ENCODE measurements at regions not wholly inside any gene's neighbourhood (a gene's known extent, or its start where the extent isn't known, plus 50 kb on each side); places are given as distances from the start of the nearest gene placed in this dataset.
A peak's percentile ranks its signal among the peaks of the same experiment; 100 is the strongest.

DNA sequence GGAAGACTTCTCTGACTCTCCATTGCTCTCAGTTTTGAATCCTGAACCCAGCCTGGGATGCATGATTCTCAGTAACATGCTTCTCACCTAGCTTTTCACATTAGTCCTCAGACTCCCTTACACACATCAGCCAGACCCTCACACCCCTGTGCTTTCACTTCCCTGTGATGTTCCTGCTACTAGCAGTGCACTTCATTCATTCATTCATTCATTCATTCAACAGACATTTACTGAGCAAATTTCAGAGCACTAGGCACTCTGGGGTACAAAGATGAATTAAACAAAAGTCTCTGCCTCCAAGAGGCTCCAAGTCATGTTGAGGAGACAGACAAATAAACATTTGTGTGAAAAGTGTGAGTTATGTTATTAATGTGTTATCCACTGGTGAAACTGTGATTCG is 145.2 kb downstream of the RXFP2 start:
- no peaks in the 10 kb centered on the region for H3K9me3 ChIP-seq (ENCODE audit: control insufficient read depth, insufficient read depth, low read depth, low read length)
- H3K36me3 ChIP-seq (ENCODE audit: control insufficient read depth in 2 of 2, insufficient read depth in 1 of 2, low read length in 2 of 2) = no peaks in the 10 kb centered on the region
- no peak for TF ChIP-seq GLIS1 (tag by site-specific recombination; IDR thresholded peaks at IDR 0.05)
- TF ChIP-seq ZNF664 (tag by site-specific recombination; IDR thresholded peaks at IDR 0.05) = no peak
- TF ChIP-seq YY2 (tag by site-specific recombination; IDR thresholded peaks at IDR 0.05) = no peak
- TF ChIP-seq ZNF24 (tag by site-specific recombination; IDR thresholded peaks at IDR 0.05) = peak; percentile 33; the same call in 1 of the 2 replicates
- H3K27ac ChIP-seq (ENCODE audit: extremely low read depth, low read depth, low read length) = no peak overlapping the region
- ChIA-PET POLR2A (no interaction called here), CTCF (no interaction called here)
- H3K4me1 ChIP-seq (ENCODE audit: control insufficient read depth, insufficient read depth, low read length) = no peaks in the 10 kb centered on the region
- no peak overlapping the region for H3K4me3 ChIP-seq (ENCODE audit: low read depth, low read length)

DNA sequence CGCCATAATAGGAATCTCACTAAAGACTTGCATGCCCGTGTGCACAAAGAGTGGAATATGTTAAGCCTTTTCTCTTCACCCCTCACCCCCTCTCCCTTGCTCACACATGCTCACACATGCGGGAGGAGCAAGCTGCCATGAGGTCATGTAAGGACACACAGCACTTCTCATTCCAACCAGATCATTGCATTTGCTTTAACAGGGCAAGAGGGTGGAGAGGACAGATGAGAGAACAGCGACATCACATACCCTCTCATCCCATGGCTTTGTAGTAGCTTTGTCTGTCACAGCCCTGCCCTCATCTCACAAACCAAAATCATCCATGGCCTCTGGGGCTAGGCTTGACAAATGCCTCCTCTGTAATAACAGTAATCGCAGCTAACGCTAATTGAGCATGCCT is 145.6 kb upstream of the FRY start:
- Histone ChIP-seq H3K9me3 (ENCODE audit: control insufficient read depth, insufficient read depth, low read depth, low read length) (no peaks in the 10 kb centered on the region), H3K4me1 (ENCODE audit: control insufficient read depth, insufficient read depth, low read length) (no peaks in the 10 kb centered on the region), H3K36me3 (ENCODE audit: control insufficient read depth in 2 of 2, insufficient read depth in 1 of 2, low read length in 2 of 2) (no peaks in the 10 kb centered on the region), H3K4me3 (ENCODE audit: low read depth, low read length) (no peak overlapping the region), H3K27ac (ENCODE audit: extremely low read depth, low read depth, low read length) (no peak overlapping the region)
- POLR2A ChIA-PET = no interaction called here
- CTCF ChIA-PET = interaction anchor here (0.9 to 1.6 kb wide), 2 partner anchors 24 to 61 kb away, joined by 3 to 5 read pairs; no protein-coding TSS in a partner anchor
- no peak for TF ChIP-seq ZBTB8A (tag by site-specific recombination; IDR thresholded peaks at IDR 0.05)
- TF ChIP-seq ZSCAN23 (tag by site-specific recombination; IDR thresholded peaks at IDR 0.05) = no peak
- no peak for TF ChIP-seq ZNF354C (tag by site-specific recombination; IDR thresholded peaks at IDR 0.05; ENCODE audit: borderline replicate concordance, low read depth)
- no peak for TF ChIP-seq SCRT1 (tag by site-specific recombination; IDR thresholded peaks at IDR 0.05; ENCODE audit: borderline replicate concordance)
- TF ChIP-seq, protein P1, sequence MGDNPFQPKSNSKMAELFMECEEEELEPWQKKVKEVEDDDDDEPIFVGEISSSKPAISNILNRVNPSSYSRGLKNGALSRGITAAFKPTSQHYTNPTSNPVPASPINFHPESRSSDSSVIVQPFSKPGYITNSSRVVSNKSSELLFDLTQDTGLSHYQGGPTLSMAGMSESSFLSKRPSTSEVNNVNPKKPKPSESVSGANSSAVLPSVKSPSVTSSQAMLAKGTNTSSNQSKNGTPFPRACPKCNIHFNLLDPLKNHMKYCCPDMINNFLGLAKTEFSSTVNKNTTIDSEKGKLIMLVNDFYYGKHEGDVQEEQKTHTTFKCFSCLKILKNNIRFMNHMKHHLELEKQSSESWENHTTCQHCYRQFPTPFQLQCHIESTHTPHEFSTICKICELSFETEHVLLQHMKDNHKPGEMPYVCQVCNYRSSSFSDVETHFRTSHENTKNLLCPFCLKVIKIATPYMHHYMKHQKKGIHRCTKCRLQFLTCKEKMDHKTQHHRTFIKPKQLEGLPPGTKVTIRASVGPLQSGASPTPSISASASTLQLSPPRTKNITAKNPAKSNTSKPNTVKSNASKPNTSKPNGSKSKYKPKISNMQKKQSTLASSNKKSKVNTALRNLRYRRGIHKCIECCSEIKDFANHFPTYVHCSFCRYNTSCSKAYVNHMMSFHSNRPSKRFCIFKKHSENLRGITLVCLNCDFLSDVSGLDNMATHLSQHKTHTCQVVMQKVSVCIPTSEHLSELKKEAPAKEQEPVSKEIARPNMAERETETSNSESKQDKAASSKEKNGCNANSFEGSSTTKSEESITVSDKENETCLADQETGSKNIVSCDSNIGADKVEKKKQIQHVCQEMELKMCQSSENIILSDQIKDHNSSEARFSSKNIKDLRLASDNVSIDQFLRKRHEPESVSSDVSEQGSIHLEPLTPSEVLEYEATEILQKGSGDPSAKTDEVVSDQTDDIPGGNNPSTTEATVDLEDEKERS (tag by site-specific recombination; IDR thresholded peaks at IDR 0.05) = no peak
- no peak for TF ChIP-seq ZNF76 (tag by site-specific recombination; IDR thresholded peaks at IDR 0.05; ENCODE audit: borderline replicate concordance, low read depth)
- peak; percentile 80 for TF ChIP-seq ZNF341 (tag by site-specific recombination; IDR thresholded peaks at IDR 0.05; ENCODE audit: low read depth)
- TF ChIP-seq ZNF394 (tag by site-specific recombination; IDR thresholded peaks at IDR 0.05; ENCODE audit: borderline replicate concordance) = no peak

DNA sequence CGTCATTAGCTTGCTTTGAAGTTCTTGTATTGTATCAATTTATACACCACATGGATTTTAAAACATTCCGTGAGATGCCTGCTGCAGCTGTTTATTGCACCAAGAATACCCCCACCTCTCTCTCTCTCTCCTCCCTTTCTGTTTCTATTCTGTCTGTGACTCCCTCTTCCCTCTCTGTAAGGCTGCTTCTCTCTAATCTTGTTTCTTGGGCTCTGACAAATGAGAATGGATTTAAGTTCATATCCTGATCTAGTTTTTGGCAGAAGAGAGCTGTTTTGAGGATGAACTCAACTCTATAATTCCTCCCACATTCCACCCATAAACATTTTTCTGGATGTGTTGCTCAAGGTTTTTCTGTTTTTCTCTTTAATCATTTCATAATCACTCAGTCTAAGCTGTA is 144.3 kb upstream of the FRY start:
- H3K27ac ChIP-seq (ENCODE audit: extremely low read depth, low read depth, low read length) = no peak overlapping the region
- H3K4me1 ChIP-seq (ENCODE audit: control insufficient read depth, insufficient read depth, low read length) = no peaks in the 10 kb centered on the region
- ChIA-PET CTCF (interaction anchor here (1.2 kb wide), 1 partner anchor 23 kb away, joined by 4 read pairs; no protein-coding TSS in a partner anchor), POLR2A (no interaction called here)
- H3K36me3 ChIP-seq (ENCODE audit: control insufficient read depth in 2 of 2, insufficient read depth in 1 of 2, low read length in 2 of 2) = no peaks in the 10 kb centered on the region
- H3K9me3 ChIP-seq (ENCODE audit: control insufficient read depth, insufficient read depth, low read depth, low read length) = no peaks in the 10 kb centered on the region
- TF ChIP-seq ZNF473 (tag by site-specific recombination; IDR thresholded peaks at IDR 0.05) = no peak
- TF ChIP-seq MZF1 (tag by site-specific recombination; IDR thresholded peaks at IDR 0.05; ENCODE audit: borderline replicate concordance) = no peak
- TF ChIP-seq ZNF394 (tag by site-specific recombination; IDR thresholded peaks at IDR 0.05; ENCODE audit: borderline replicate concordance) = no peak
- TF ChIP-seq ZFP69B (tag by site-specific recombination; IDR thresholded peaks at IDR 0.05) = no peak
- no peak for TF ChIP-seq IKZF3 (tag by site-specific recombination; IDR thresholded peaks at IDR 0.05)
- no peak for TF ChIP-seq ZNF521 (tag by site-specific recombination; IDR thresholded peaks at IDR 0.05)
- TF ChIP-seq ZNF707 (tag by site-specific recombination; IDR thresholded peaks at IDR 0.05) = no peak
- TF ChIP-seq ZNF19 (tag by site-specific recombination; IDR thresholded peaks at IDR 0.05; ENCODE audit: low read depth) = no peak
- TF ChIP-seq, protein P2, sequence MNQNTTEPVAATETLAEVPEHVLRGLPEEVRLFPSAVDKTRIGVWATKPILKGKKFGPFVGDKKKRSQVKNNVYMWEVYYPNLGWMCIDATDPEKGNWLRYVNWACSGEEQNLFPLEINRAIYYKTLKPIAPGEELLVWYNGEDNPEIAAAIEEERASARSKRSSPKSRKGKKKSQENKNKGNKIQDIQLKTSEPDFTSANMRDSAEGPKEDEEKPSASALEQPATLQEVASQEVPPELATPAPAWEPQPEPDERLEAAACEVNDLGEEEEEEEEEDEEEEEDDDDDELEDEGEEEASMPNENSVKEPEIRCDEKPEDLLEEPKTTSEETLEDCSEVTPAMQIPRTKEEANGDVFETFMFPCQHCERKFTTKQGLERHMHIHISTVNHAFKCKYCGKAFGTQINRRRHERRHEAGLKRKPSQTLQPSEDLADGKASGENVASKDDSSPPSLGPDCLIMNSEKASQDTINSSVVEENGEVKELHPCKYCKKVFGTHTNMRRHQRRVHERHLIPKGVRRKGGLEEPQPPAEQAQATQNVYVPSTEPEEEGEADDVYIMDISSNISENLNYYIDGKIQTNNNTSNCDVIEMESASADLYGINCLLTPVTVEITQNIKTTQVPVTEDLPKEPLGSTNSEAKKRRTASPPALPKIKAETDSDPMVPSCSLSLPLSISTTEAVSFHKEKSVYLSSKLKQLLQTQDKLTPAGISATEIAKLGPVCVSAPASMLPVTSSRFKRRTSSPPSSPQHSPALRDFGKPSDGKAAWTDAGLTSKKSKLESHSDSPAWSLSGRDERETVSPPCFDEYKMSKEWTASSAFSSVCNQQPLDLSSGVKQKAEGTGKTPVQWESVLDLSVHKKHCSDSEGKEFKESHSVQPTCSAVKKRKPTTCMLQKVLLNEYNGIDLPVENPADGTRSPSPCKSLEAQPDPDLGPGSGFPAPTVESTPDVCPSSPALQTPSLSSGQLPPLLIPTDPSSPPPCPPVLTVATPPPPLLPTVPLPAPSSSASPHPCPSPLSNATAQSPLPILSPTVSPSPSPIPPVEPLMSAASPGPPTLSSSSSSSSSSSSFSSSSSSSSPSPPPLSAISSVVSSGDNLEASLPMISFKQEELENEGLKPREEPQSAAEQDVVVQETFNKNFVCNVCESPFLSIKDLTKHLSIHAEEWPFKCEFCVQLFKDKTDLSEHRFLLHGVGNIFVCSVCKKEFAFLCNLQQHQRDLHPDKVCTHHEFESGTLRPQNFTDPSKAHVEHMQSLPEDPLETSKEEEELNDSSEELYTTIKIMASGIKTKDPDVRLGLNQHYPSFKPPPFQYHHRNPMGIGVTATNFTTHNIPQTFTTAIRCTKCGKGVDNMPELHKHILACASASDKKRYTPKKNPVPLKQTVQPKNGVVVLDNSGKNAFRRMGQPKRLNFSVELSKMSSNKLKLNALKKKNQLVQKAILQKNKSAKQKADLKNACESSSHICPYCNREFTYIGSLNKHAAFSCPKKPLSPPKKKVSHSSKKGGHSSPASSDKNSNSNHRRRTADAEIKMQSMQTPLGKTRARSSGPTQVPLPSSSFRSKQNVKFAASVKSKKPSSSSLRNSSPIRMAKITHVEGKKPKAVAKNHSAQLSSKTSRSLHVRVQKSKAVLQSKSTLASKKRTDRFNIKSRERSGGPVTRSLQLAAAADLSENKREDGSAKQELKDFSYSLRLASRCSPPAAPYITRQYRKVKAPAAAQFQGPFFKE (tag by site-specific recombination; IDR thresholded peaks at IDR 0.05; ENCODE audit: borderline replicate concordance) = no peak
- no peak for TF ChIP-seq ZNF266 (tag by site-specific recombination; IDR thresholded peaks at IDR 0.05; ENCODE audit: low read depth)
- TF ChIP-seq, protein P3, sequence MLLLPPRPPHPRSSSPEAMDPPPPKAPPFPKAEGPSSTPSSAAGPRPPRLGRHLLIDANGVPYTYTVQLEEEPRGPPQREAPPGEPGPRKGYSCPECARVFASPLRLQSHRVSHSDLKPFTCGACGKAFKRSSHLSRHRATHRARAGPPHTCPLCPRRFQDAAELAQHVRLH (tag by site-specific recombination; IDR thresholded peaks at IDR 0.05) = no peak
- no peak for TF ChIP-seq ZNF341 (tag by site-specific recombination; IDR thresholded peaks at IDR 0.05; ENCODE audit: low read depth)
- no peak overlapping the region for H3K4me3 ChIP-seq (ENCODE audit: low read depth, low read length)
